Upper lobe of right lung (tissue), 1 donor: ENCODE measurements at regions not wholly inside any gene's neighbourhood (a gene's known extent, or its start where the extent isn't known, plus 50 kb on each side); places are given as distances from the start of the nearest gene placed in this dataset.

ENCODE experiments used
- ATAC-seq: fragments of 200-7000 bp; cut with Tn5 transposase; one replicate; pipeline ENCODE4 v1.9.1; 2020; ENCODE audit warnings: mild to moderate bottlenecking, moderate library complexity
- DNase-seq: peaks from one replicate; pipeline ENCODE4 v3.0.0-alpha.2; 2020
- H3K27ac ChIP-seq: fragments of 200-600 bp; one replicate; pipeline ENCODE4 v1.8.0; 2022
- H3K27me3 ChIP-seq: fragments of 200-600 bp; one replicate; pipeline ENCODE4 v1.8.0; 2022; ENCODE audit warnings: mild to moderate bottlenecking
- H3K36me3 ChIP-seq: fragments of 200-600 bp; one replicate; pipeline ENCODE4 v1.8.0; 2022
- H3K4me1 ChIP-seq: fragments of 200-600 bp; one replicate; pipeline ENCODE4 v1.8.0; 2022
- H3K4me3 ChIP-seq: fragments of 200-600 bp; one replicate; pipeline ENCODE4 v1.8.0; 2022; ENCODE audit warnings: mild to moderate bottlenecking
- H3K9me3 ChIP-seq: fragments of 200-600 bp; one replicate; pipeline ENCODE4 v1.8.0; 2022
- intact Hi-C: fragments of 100-400 bp; cut with DNase I; formaldehyde crosslinking; loops from one replicate; pipeline ENCODE4 v1.11.0; 2022
- TF ChIP-seq, protein P1 (sequence below): fragments of 200-600 bp; IDR thresholded peaks from one replicate; pipeline ENCODE4 v1.8.0; 2022; ENCODE audit warnings: antibody characterized with exemption
- donor health status: DM: no; HTN: yes; CAD: no; lungs with severe emphysema.

DNA sequence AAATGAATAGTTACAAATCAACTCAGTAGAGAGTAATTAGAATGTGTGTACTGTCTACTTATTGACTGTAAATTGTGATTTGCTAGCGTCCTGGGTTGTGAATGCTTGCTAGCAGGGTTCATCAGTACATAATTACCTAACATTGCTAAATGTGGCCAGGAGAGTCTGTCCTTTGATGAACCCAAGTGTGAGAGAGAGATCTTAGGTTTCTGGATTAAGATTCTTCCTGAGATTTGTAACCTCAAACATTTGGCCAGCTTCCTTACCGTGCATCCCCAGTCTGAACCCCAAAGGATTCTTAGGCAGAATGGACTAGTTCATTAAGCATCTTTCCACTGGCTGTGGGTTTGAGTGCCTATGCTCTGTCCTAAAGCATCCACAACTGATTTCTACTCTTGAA is 84.0 kb upstream of the ITPRID2 start:
- no peaks in the 10 kb centered on the region for H3K36me3 ChIP-seq
- DNase-seq (no peak), ATAC-seq (no peak)
- H3K27me3 ChIP-seq: no peaks in the 10 kb centered on the region
- H3K9me3 ChIP-seq: no peaks in the 10 kb centered on the region
- H3K4me3 ChIP-seq: no peak overlapping the region
- TF ChIP-seq, protein P1, sequence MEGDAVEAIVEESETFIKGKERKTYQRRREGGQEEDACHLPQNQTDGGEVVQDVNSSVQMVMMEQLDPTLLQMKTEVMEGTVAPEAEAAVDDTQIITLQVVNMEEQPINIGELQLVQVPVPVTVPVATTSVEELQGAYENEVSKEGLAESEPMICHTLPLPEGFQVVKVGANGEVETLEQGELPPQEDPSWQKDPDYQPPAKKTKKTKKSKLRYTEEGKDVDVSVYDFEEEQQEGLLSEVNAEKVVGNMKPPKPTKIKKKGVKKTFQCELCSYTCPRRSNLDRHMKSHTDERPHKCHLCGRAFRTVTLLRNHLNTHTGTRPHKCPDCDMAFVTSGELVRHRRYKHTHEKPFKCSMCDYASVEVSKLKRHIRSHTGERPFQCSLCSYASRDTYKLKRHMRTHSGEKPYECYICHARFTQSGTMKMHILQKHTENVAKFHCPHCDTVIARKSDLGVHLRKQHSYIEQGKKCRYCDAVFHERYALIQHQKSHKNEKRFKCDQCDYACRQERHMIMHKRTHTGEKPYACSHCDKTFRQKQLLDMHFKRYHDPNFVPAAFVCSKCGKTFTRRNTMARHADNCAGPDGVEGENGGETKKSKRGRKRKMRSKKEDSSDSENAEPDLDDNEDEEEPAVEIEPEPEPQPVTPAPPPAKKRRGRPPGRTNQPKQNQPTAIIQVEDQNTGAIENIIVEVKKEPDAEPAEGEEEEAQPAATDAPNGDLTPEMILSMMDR: no peak
- intact Hi-C loops: no loop called here
- no peak overlapping the region for H3K27ac ChIP-seq
- H3K4me1 ChIP-seq: peaks cover 20% of the 10 kb centered on the region

DNA sequence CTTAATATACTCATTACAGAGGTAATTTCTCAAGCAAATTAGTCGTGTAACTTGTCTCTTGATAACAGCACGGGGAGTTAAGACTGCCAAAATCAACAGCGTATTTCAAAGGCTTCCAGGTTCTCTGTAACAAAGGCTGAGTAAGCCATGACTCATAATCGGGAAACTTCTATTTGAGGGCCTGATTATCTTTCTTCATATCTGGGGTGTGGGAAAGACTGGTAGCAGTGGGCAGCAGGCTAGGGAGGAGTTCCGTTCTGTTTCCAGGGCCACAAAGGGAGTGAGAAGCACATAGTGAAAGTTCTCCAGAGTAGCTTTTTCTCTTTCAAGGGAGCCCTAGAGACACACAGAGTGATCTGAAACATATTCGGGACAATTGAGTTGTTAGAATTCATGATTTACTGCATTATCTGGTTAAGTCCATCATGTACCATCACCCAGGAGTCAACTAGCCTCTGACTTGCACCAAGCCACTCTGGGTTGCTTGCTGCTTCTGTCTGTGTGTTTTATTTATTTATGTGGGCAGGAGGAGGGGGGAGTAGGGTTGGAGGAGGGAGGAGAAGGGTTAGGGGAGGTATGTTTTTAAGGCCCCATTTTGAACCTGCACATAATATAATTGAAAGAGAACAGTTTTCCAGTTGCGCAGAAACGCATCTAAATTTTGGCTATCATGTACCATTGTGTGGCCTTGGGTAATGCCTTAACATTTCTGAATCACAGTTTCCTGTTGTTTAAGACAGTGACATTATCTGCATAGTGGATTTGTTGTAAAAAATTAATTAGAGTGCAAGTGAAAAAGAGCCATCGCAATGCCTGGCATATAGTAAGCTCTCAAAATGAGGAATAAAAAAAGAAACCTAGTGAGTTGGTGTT is 80.5 kb upstream of the ITPRID2 start:
- DNase-seq (no peak), ATAC-seq (peak; percentile 95)
- no peaks in the 10 kb centered on the region for H3K9me3 ChIP-seq
- H3K36me3 ChIP-seq: no peaks in the 10 kb centered on the region
- peak overlapping the region; percentile 77 for H3K27ac ChIP-seq
- no peak overlapping the region for H3K4me3 ChIP-seq
- peaks cover 15% of the 10 kb centered on the region for H3K4me1 ChIP-seq
- no peaks in the 10 kb centered on the region for H3K27me3 ChIP-seq
- intact Hi-C loops: no loop called here
- TF ChIP-seq, protein P1: no peak

DNA sequence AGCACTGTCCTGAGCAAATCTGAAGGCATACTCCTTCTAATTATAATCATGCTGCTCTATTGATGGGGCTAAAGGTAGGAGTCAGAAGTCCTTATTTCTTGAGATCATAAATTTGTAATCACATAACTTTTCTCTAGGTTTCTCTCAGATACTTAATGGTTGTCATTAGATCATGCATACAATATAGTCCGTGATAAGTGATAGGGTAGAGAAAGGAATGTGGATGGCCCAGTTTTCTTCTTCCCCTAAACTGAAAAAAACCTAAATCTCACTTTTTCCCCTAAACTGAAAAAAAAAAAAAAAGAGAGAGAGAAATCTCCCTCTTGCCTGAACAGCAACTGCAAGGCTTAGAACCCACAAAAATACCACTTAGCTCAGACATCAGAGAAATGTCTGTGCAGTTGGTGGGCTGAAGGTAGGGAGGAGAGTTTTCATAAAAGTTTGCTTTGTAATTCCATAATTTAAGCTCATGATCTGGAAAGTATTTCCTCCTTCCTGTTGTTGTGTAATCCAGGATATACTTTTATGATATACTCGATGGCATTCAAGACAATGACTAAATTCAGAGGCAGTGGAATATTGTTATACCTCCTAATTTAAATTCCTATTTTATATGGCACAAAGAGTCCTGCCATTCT is 79.3 kb upstream of the ITPRID2 start:
- ATAC-seq: no peak
- TF ChIP-seq, protein P1: no peak
- no peaks in the 10 kb centered on the region for H3K27me3 ChIP-seq
- no peak overlapping the region for H3K27ac ChIP-seq
- peaks cover 15% of the 10 kb centered on the region for H3K4me1 ChIP-seq
- H3K36me3 ChIP-seq: no peaks in the 10 kb centered on the region
- H3K4me3 ChIP-seq: no peak overlapping the region
- H3K9me3 ChIP-seq: no peaks in the 10 kb centered on the region
- intact Hi-C loops: no loop called here
- DNase-seq: no peak

DNA sequence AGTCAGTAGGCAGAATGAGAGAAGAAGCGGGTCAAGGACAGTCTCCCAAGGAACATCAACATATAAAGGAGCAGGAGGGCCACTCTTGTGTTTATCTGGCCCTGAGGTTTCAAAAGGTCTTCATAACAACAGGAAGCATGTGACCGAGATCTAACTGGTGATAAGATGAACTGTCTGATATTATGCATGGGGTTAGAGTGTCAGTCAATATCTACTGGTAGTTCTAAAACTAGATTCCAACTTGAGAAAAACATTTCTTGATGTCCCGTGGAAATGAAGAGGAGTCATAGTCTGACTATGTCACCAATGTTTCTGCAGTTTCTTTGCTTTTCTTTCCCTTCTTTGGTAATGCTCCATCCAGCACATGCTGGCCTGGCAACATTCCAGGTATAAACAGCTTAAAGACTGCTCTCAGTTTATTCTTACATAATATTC is 77.5 kb upstream of the ITPRID2 start:
- DNase-seq (no peak), ATAC-seq (no peak)
- Histone ChIP-seq H3K4me3 (no peak overlapping the region), H3K27me3 (no peaks in the 10 kb centered on the region), H3K4me1 (peaks cover 15% of the 10 kb centered on the region), H3K9me3 (no peaks in the 10 kb centered on the region), H3K36me3 (no peaks in the 10 kb centered on the region), H3K27ac (no peak overlapping the region)
- TF ChIP-seq, protein P1: no peak
- intact Hi-C loops: no loop called here

DNA sequence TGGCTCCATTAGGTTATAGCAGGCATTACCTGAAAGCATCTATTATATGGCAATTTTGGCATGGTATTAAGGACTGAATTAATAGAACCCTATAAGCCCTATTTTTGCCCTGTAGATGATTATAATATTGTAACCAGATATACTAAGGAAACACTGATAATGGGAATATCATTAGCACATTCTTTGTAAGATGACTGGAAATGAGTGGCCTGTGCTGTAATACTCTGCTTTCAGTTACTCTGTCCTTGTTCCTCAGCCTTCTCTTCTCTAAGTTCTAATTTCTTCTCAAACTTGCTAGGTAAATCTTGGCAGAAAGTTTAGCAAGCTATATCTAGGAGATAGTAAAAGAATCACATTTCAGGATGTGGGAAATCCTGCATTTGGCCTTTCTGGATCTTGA is 74.0 kb upstream of the ITPRID2 start:
- no peak for ATAC-seq
- Histone ChIP-seq H3K4me3 (no peak overlapping the region), H3K27me3 (no peaks in the 10 kb centered on the region), H3K36me3 (no peaks in the 10 kb centered on the region), H3K4me1 (no peaks in the 10 kb centered on the region), H3K27ac (no peak overlapping the region), H3K9me3 (no peaks in the 10 kb centered on the region)
- TF ChIP-seq, protein P1: no peak
- intact Hi-C loops: no loop called here
- DNase-seq: no peak
